HG02763 (cell line): ENCODE measurements at regions not wholly inside any gene's neighbourhood (a gene's known extent, or its start where the extent isn't known, plus 50 kb on each side); places are given as distances from the start of the nearest gene placed in this dataset.
"Not testable (repeated sequence)": the region's sequence is repeated elsewhere in the genome, so short reads cannot be mapped to it uniquely, and the experiment has no call there.

Experiments
- ATAC-seq: cut with Tn5 transposase; IDR thresholded peaks from one replicate; pipeline ENCODE4 v1.9.1; 2021; ENCODE audit warnings: mild to moderate bottlenecking, moderate library complexity; ENCODE audit not compliant: unreplicated experiment

DNA sequence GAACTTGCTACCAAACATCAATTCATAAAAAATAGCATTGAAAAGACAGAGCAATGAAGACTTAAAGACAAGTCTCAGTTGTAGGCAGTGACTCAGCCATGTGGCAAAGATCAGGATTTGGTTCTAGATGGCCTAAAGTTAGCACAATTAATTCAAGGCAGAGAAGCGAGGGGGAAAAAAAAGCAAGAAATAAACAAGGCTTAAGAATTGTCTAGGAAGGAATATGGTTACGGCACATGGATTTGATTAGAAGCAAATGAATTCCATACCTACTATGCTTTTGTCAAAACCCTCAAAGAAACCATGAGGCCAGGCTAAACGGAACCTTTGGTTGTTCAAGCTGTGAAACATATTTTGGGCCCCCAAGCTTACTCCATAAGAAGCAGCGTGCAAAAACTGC is 362.2 kb upstream of the KCNH7 start:
- ATAC-seq: no peak

DNA sequence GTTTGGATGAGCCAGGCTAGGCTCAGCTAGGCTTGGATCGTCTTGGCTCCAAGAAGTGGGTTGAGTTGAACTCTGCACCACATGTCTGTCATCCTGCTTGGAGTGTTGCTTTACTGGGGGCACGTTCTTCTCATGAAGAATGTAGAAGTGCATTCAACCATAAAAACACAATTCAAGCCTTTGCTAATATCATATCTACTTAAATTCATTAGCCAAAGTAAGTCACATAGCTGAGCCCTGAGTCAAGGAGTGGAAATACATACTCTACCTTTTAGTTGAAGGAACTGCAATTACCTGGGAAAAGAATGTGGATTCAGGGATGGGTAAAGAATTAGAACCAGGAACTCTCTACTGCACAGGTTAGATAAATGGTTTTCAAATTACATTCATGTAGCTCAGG is 360.4 kb upstream of the KCNH7 start:
- ATAC-seq: no peak

GRCh38 chr2:163198007-163198406 is 359.4 kb upstream of the KCNH7 start:
- no peak for ATAC-seq

GRCh38 chr2:163191372-163191771 is 352.8 kb upstream of the KCNH7 start:
- no peak for ATAC-seq

GRCh38 chr2:163187995-163188655 is 349.6 kb upstream of the KCNH7 start:
- no peak for ATAC-seq

DNA sequence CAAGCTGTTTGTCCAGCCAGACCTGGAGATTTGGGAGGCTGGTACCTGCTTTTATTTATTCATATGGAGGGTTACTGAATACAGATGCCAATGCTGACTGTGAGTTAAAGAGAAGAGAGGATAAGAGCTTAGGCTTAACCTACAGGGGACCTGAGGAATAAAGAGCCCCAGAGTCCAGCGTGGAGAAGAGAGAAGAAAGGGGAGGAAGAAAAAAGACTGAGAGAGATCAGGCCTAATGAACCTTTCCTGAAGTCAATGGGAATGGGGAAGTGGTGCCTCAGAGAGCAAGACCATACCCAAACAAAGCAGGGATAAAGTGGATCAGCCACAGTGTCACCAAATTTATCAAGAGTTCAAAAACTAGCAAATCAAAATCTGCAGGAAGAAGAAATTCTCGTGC is 348.6 kb upstream of the KCNH7 start:
- ATAC-seq: no peak

DNA sequence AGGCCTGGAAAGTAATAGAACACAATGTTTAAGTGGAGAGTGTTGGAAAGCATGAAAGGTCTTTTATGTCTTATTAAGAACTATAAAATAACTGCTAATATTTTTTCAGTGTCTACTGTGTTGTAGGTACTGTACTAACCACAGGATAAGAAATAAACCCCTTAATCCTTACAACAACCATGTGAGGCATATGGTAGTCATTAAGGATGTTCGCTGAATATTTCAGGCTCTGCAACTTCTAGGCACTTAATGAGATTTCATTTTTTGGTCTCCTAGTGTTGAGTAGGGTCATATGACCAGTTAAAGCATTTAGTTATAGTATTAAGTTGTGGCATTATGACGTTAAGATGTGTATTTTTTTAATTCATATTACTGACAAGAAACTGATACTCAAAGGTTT is 346.6 kb upstream of the KCNH7 start:
- no peak for ATAC-seq

DNA sequence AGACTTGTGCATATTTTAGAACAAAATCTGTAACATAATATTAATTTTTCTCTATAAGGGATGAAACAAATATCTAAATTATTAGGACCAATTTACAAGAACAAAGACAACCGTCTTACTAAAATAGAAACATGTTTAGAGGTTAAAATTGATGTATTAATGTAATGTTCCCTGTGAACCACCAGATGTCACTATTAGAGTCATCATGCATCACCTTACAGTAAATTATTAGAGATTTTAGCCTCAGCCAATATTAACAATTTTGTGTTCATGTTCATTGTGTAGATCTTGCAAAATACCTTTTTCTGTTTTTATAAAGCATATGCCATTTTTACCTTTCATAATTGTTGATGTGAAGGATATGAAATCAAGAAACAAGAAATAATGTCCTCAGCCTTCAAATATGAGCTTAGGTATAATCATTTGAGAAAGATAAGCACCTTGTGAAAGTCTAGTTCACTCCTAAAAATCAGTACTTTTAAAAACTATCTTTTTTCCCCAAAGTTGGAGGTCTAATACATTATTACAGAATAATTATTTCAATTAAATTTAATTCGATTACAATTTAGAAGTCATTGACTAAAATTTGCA is 344.3 kb upstream of the KCNH7 start:
- ATAC-seq: no peak

DNA sequence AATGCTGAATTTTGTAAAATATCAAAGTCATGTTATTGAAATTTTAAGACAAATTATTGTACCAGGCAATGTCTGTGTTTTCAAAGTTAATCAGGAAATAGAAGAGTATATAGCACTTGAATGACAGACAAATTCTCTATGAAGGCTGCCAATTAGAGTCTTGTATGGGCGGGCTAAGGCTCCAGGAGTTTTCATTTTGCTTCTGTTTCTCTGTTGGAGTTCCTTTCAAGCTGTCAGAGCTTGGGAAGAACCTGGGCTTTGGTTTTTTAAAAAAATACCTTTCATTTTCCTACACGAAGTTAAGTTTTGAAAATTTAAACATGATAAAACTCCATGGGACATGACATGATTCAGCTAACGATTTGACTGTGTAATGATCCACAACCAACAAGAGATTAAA is 339.0 kb upstream of the KCNH7 start:
- ATAC-seq: no peak

GRCh38 chr2:163175294-163175693 is 336.7 kb upstream of the KCNH7 start:
- ATAC-seq: no peak

DNA sequence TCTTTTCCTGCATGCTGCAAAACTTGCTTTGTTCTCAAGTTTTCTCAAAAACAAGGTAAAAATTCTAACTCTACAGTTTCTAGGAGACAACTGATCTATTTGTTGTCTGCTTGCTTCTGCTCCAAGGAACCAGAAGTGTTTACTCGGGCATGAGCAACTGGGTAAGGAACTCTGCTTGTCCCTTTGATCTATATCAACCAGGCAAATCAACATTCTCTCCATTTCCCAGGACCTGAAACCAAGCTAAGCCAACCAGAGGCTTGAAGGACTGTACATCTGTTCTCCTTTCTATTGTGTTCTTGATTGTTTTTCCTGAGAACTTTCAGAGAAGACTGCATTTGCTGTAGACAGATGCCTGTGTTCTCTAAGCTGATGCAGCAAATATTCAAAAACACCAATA is 335.0 kb upstream of the KCNH7 start:
- ATAC-seq: no peak

DNA sequence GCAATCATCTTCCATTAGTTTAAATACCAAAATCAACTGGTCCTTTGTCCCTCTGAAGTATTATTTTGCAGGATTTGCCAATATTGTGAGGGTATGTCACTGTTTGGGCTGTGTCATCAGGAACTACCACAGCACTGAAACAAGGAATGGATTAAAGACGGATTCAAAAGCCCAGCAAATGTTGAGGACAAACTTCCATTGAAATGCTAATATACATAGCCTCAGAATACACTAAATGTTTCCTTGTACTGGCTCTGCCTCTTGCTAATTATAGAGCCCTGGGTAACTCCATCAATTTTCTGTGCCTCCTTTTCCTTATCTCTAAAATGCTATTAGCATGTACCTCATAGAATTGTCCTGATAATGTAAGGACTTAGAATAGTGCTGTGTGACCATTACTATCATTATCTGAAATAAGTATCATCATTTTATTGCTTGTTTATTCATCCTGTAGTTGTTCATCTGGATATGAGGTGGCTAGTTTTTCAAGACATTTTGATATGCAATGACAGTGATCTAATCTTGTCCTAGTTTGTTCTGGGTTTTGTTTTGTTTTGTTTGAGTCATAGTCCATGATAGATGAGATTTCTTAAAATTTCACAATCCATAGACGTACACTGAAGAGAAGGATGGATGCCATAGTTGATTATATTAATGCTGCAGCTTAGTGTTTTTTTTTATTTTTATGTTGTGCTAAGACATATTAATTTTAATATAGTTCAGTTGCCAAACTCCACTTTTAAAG is 333.4 kb upstream of the KCNH7 start:
- ATAC-seq: no peak

- no peak for ATAC-seq
Measured at GRCh38 chr2:163157891-163158496, 319.4 kb upstream of the KCNH7 start.

GRCh38 chr2:163157411-163157810 is 318.8 kb upstream of the KCNH7 start:
- no peak for ATAC-seq

- ATAC-seq: no peak
Measured at GRCh38 chr2:163155925-163156324, 317.4 kb upstream of the KCNH7 start.

- peak; percentile 84 for ATAC-seq
Measured at GRCh38 chr2:163155279-163155883, 316.8 kb upstream of the KCNH7 start.

GRCh38 chr2:163142618-163143017 is 304.1 kb upstream of the KCNH7 start:
- ATAC-seq: no peak

DNA sequence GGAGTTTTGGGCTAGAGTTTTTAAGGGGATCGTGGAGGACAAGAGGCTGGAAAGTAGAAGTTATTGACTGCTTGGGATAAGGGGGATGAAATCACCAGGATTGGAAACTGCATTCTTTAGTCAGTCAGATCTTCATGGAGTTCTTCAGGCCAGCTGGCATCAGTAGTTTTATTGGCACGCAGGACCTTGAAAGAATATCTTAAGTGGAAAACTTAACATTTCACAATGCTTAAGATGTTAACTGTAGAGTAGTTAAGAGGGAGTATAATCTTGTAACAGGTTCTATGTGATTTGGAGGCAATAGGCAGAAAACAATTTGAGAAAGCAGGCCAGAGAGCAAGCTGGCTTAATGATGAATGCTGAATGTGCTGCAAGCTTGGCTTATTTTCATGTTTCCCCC is 300.4 kb upstream of the KCNH7 start:
- ATAC-seq: no peak

DNA sequence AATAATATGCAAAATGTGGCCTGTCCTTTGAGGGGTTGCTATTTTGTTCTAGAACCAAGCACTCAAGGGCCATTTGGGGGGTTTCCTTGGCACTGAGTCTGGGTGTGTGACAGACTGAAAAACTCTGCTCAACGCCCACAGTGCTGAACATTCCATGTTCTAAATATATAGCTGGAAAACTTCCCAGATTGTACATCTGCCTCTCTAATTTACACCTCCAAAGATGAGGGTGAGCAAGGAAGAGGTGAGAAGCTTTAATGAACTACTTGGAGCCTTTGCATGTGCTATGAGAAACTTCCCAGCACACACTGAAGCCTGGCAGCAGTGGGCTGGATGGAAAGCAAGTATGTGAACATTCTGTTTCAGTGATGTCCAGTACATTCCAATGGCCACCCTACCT is 296.7 kb upstream of the KCNH7 start:
- no peak for ATAC-seq

GRCh38 chr2:163133602-163134001 is 295.0 kb upstream of the KCNH7 start:
- no peak for ATAC-seq

DNA sequence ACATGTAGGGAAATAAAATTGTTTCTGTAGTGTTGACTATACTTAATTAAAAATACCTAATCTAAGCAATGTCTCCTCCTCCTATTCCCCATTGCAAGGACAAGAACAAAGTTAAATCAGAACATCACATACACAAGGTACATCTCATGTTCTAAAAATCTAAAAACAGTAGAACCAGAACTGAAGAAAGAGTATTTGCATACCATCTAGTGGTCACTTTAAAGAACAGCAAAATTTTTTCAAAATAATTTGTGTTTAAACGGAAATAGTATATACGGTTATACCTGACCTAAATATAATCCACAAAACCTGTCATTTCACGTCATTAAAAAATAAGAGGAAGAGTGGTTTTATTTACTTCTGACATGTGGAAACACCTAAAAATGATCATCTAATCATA is 294.3 kb upstream of the KCNH7 start:
- no peak for ATAC-seq

GRCh38 chr2:163132207-163132606 is 293.6 kb upstream of the KCNH7 start:
- not testable (repeated sequence) for ATAC-seq
